ENCODE measurements at regions not wholly inside any gene's neighbourhood (a gene's known extent, or its start where the extent isn't known, plus 50 kb on each side); places are given as distances from the start of the nearest gene placed in this dataset.
"Not testable (repeated sequence)": the region's sequence is repeated elsewhere in the genome, so short reads cannot be mapped to it uniquely, and the experiment has no call there.

- peak; percentile 76 for ATAC-seq
- WGBS, 2 donors: 43 to 53% methylated on average over 12 of the region's 12 CpGs
- no peaks in the 10 kb centered on the region for H3K4me1 ChIP-seq
- no peak for DNase-seq
- TF ChIP-seq POLR2A (IDR thresholded peaks at IDR 0.05): no peak
- TF ChIP-seq CTCF (IDR thresholded peaks at IDR 0.05): no peak
- H3K36me3 ChIP-seq (replicated peaks in 1 of 2; ENCODE audit: insufficient read depth in 1 of 2, low read depth in 2 of 2): no peaks in the 10 kb centered on the region
- no peaks in the 10 kb centered on the region for H3K27me3 ChIP-seq
- no peak overlapping the region for H3K4me3 ChIP-seq
- H3K9me3 ChIP-seq: no peaks in the 10 kb centered on the region
- intact Hi-C loops (cut with DNase I): no loop called here
- peak overlapping the region in 1 of 4 donors; percentile 14 for H3K27ac ChIP-seq
Measured at GRCh38 chr2:65576861-65577601, 144.6 kb upstream of the SPRED2 start.

GRCh38 chr2:65576278-65576677 is 143.9 kb upstream of the SPRED2 start:
- TF ChIP-seq POLR2A (IDR thresholded peaks at IDR 0.05): no peak
- no peak for TF ChIP-seq CTCF (IDR thresholded peaks at IDR 0.05)
- ATAC-seq: no peak
- WGBS, 2 donors: 59 to 67% methylated on average over 1 of the region's 1 CpG
- Histone ChIP-seq H3K9me3 (no peaks in the 10 kb centered on the region), H3K36me3 (replicated peaks in 1 of 2; ENCODE audit: insufficient read depth in 1 of 2, low read depth in 2 of 2) (no peaks in the 10 kb centered on the region), H3K4me3 (no peak overlapping the region), H3K27ac (no peak overlapping the region), H3K27me3 (no peaks in the 10 kb centered on the region), H3K4me1 (no peaks in the 10 kb centered on the region)
- DNase-seq: no peak
- intact Hi-C loops (cut with DNase I): no loop called here

GRCh38 chr2:65574993-65575392 is 142.6 kb upstream of the SPRED2 start:
- Histone ChIP-seq H3K27me3 (no peaks in the 10 kb centered on the region), H3K9me3 (no peaks in the 10 kb centered on the region), H3K36me3 (replicated peaks in 1 of 2; ENCODE audit: insufficient read depth in 1 of 2, low read depth in 2 of 2) (no peaks in the 10 kb centered on the region), H3K27ac (no peak overlapping the region), H3K4me3 (no peak overlapping the region), H3K4me1 (no peaks in the 10 kb centered on the region)
- TF ChIP-seq CTCF (IDR thresholded peaks at IDR 0.05): no peak
- no peak for TF ChIP-seq POLR2A (IDR thresholded peaks at IDR 0.05)
- intact Hi-C loops (cut with DNase I): no loop called here
- ATAC-seq (no peak), DNase-seq (no peak)
- 50 to 52% methylated on average over 4 of the region's 4 CpGs for WGBS, 2 donors

- H3K9me3 ChIP-seq; intact Hi-C loops (cut with DNase I); H3K4me3 ChIP-seq; H3K36me3 ChIP-seq (replicated peaks in 1 of 2; ENCODE audit: insufficient read depth in 1 of 2, low read depth in 2 of 2); ATAC-seq; H3K27ac ChIP-seq; DNase-seq; H3K27me3 ChIP-seq; H3K4me1 ChIP-seq: not testable (repeated sequence)
- WGBS, 2 donors: 58 to 69% methylated on average over 4 of the region's 4 CpGs
Measured at GRCh38 chr2:65568656-65569440, 136.4 kb upstream of the SPRED2 start.

- intact Hi-C loops (cut with DNase I): no loop called here
- no peak overlapping the region for H3K4me3 ChIP-seq
- H3K27me3 ChIP-seq: no peaks in the 10 kb centered on the region
- H3K9me3 ChIP-seq: no peaks in the 10 kb centered on the region
- no peaks in the 10 kb centered on the region for H3K36me3 ChIP-seq (replicated peaks in 1 of 2; ENCODE audit: insufficient read depth in 1 of 2, low read depth in 2 of 2)
- no peak for DNase-seq
- no peak for ATAC-seq
- 33 to 39% methylated on average over 7 to 9 of the region's 9 CpGs for WGBS, 2 donors
- H3K4me1 ChIP-seq: no peaks in the 10 kb centered on the region
- no peak for TF ChIP-seq POLR2A (IDR thresholded peaks at IDR 0.05)
- no peak for TF ChIP-seq CTCF (IDR thresholded peaks at IDR 0.05)
- H3K27ac ChIP-seq: no peak overlapping the region
Measured at GRCh38 chr2:65566617-65567016, 134.2 kb upstream of the SPRED2 start.
